Panc1 (cell line): ENCODE measurements at regions not wholly inside any gene's neighbourhood (a gene's known extent, or its start where the extent isn't known, plus 50 kb on each side); places are given as distances from the start of the nearest gene placed in this dataset.

ENCODE experiments used
- ATAC-seq: fragments of 200-7000 bp; cut with Tn5 transposase; 2 replicates; pipeline ENCODE4 v1.9.1; 2020; ENCODE audit warnings: mild to moderate bottlenecking, moderate library complexity
- BruUV-seq: library from RNA; stranded (reverse); fragments of 400-500 nt; replicated peaks from 2 replicates; lab custom pipeline; 2021; lab: Mats Ljungman, UMichigan
- CTCF ChIA-PET: fragments of 300-600 bp; sonication (Branson Sonifier 250); formaldehyde crosslinking; loops from one replicate; lab custom pipeline; 2022; ENCODE audit warnings: antibody characterized with exemption; lab: Charles Lee
- POLR2A ChIA-PET: fragments of 300-600 bp; sonication (Branson Sonifier 250); formaldehyde crosslinking; loops from one replicate; lab custom pipeline; 2022; ENCODE audit warnings: antibody characterized with exemption; lab: Charles Lee
- DNase-seq: peaks from one replicate; pipeline ENCODE4 v3.0.0-alpha.2; 2010; ENCODE audit warnings: low read depth, low spot score
- H3K27ac ChIP-seq: 2 replicates; pipeline ENCODE4 v1.5.1; 2011; ENCODE audit warnings: mild to moderate bottlenecking, low read length, inconsistent platforms
- H3K27me3 ChIP-seq: fragments of 200-500 bp; sonication (Bioruptor generic); 2 replicates; pipeline ENCODE4 v1.6.0; 2014; ENCODE audit warnings: low read length, inconsistent platforms; ENCODE audit not compliant: control insufficient read depth, insufficient read depth
- H3K36me3 ChIP-seq: fragments of 200-500 bp; sonication (Bioruptor generic); 2 replicates; pipeline ENCODE4 v1.5.1; 2014; ENCODE audit warnings: inconsistent platforms, mild to moderate bottlenecking, low read length, moderate library complexity; ENCODE audit not compliant: control insufficient read depth, insufficient read depth
- H3K4me1 ChIP-seq: 2 replicates; pipeline ENCODE4 v1.5.1; 2011; ENCODE audit warnings: inconsistent platforms, mild to moderate bottlenecking, low read length, moderate library complexity; ENCODE audit not compliant: control insufficient read depth, insufficient read depth
- H3K4me3 ChIP-seq, 2 experiments: 2 replicates each; pipeline ENCODE4 v1.5.1; 2011 to 2012; ENCODE audit warnings: low read depth in 2 of 2, low read length in 2 of 2, mild to moderate bottlenecking in 2 of 2, inconsistent platforms in 1 of 2, moderate library complexity in 1 of 2
- H3K9me3 ChIP-seq: fragments of 200-500 bp; sonication (Bioruptor generic); 2 replicates; pipeline ENCODE4 v1.5.1; 2014; ENCODE audit warnings: low read depth, mild to moderate bottlenecking, inconsistent platforms, low read length, moderate library complexity; ENCODE audit not compliant: control insufficient read depth, insufficient read depth
- CTCF ChIP-seq: fragments of 450-650 bp; IDR thresholded peaks from 2 replicates; pipeline ENCODE4 v1.5.1; 2017; ENCODE audit warnings: mild to moderate bottlenecking
- POLR2AphosphoS5 ChIP-seq: IDR thresholded peaks from 2 replicates; pipeline ENCODE4 v1.6.1; 2012; ENCODE audit warnings: mild to moderate bottlenecking, low read depth, low read length, moderate library complexity
- REST ChIP-seq, 2 experiments: IDR thresholded peaks; 2 replicates each; pipeline ENCODE4 v1.6.1; 2011 to 2012; ENCODE audit warnings: low read depth in 2 of 2, control low read depth in 1 of 2, low read length in 1 of 2, mild to moderate bottlenecking in 1 of 2, moderate library complexity in 1 of 2; ENCODE audit not compliant: insufficient read depth in 1 of 2
- SIN3A ChIP-seq: IDR thresholded peaks from 2 replicates; pipeline ENCODE4 v1.6.1; 2012; ENCODE audit warnings: low read depth, mild to moderate bottlenecking, low read length, moderate library complexity, borderline replicate concordance; ENCODE audit not compliant: insufficient read depth
- TCF7L2 ChIP-seq: IDR thresholded peaks from 2 replicates; pipeline ENCODE4 v1.6.1; 2011; ENCODE audit warnings: mild to moderate bottlenecking, low read depth, low read length, inconsistent platforms
- in situ Hi-C: cut with HindIII; loops from 2 replicates; pipeline ENCODE4 v1.10.0; 2016; ENCODE audit warnings: low sequenced_read_pairs, low pct_unique_long_range_greater_than_20kb
- intact Hi-C: fragments of 100-400 bp; cut with micrococcal nuclease; formaldehyde crosslinking; loops from one replicate; pipeline ENCODE4 v1.10.0; 2022; ENCODE audit not compliant: unreplicated experiment

- TF ChIP-seq CTCF (no peak), POLR2AphosphoS5 (no peak), REST (IDR thresholded peaks at IDR 0.05; ENCODE audit: insufficient read depth in 1 of 2, low read depth in 2 of 2, low read length in 1 of 2) (no peak), TCF7L2 (no peak), SIN3A (no peak)
- in situ Hi-C loops (no loop called here), intact Hi-C loops (no loop called here)
- no peaks in the 10 kb centered on the region for H3K9me3 ChIP-seq
- ATAC-seq (no peak), DNase-seq (no peak)
- POLR2A ChIA-PET, result no interaction called here
- no peaks in the 10 kb centered on the region for H3K4me1 ChIP-seq
- no peak overlapping the region for H3K4me3 ChIP-seq
- no peaks in the 10 kb centered on the region for H3K36me3 ChIP-seq
- CTCF ChIA-PET, result no interaction called here
- H3K27me3 ChIP-seq, result no peaks in the 10 kb centered on the region
- BruUV-seq, result no TSS peak
- no peak overlapping the region for H3K27ac ChIP-seq
These were observed 434.7 kb upstream of the ARRDC4 start for GRCh38 chr15:97525809-97526208.

- intact Hi-C loops, result no loop called here
These were observed 432.3 kb upstream of the ARRDC4 start for GRCh38 chr15:97528238-97528637.

More at GRCh38 chr15:97528238-97528637, 432.3 kb upstream of the ARRDC4 start:
- H3K27me3 ChIP-seq, result no peaks in the 10 kb centered on the region
- POLR2A ChIA-PET, result no interaction called here
- TF ChIP-seq POLR2AphosphoS5, result no peak
- TF ChIP-seq SIN3A, result no peak
- TF ChIP-seq REST (IDR thresholded peaks at IDR 0.05; ENCODE audit: insufficient read depth in 1 of 2, low read depth in 2 of 2, low read length in 1 of 2), result no peak
- no peak for TF ChIP-seq CTCF
- TF ChIP-seq TCF7L2, result no peak
- no peaks in the 10 kb centered on the region for H3K9me3 ChIP-seq
- ATAC-seq, result no peak
- in situ Hi-C loops, result no loop called here
- DNase-seq, result no peak
- no peak overlapping the region for H3K4me3 ChIP-seq
- no TSS peak for BruUV-seq
- CTCF ChIA-PET, result no interaction called here
- H3K4me1 ChIP-seq, result no peaks in the 10 kb centered on the region
- no peak overlapping the region for H3K27ac ChIP-seq
- no peaks in the 10 kb centered on the region for H3K36me3 ChIP-seq
